Pancreas (tissue), 10 donors: ENCODE measurements at regions not wholly inside any gene's neighbourhood (a gene's known extent, or its start where the extent isn't known, plus 50 kb on each side); places are given as distances from the start of the nearest gene placed in this dataset.

Source experiments
- ATAC-seq, 4 donors: fragments of 200-7000 bp; cut with Tn5 transposase; one replicate each; pipeline versions ENCODE4 v1.8.0 to v1.9.1; 2020; ENCODE audit warnings: mild to moderate bottlenecking in 4 of 4, moderate library complexity in 4 of 4
- DNase-seq, 6 donors: peaks; one replicate each; pipeline ENCODE4 v3.0.0-alpha.2; 2020
- FAIRE-seq: peaks from 2 replicates; lab custom pipeline; 2012; peaks lifted over from hg19 to GRCh38; lab: Jason Lieb, UNC
- H3K27ac ChIP-seq, 4 donors: fragments of 200-600 bp; sonication (generic); 1 replicate in 3 of 4; 2 replicates in 1 of 4; pipeline versions ENCODE4 v1.5.0 to v1.8.0; 2020
- H3K27me3 ChIP-seq, 4 donors: fragments of 200-600 bp; one replicate each; pipeline ENCODE4 v1.8.0; 2021
- H3K36me3 ChIP-seq, 3 donors: fragments of 200-600 bp; sonication (generic) in 1 of 3; one replicate each; pipeline versions ENCODE4 v1.5.0 to v1.8.0; 2020 to 2021
- H3K4me1 ChIP-seq, 3 donors: fragments of 200-600 bp; one replicate each; pipeline ENCODE4 v1.8.0; 2021
- H3K4me3 ChIP-seq, 4 donors: fragments of 200-600 bp; sonication (generic) in 2 of 4; one replicate each; pipeline versions ENCODE4 v1.5.0 to v1.8.0; 2020 to 2021
- H3K9me3 ChIP-seq, 4 donors: fragments of 200-600 bp; one replicate each; pipeline ENCODE4 v1.8.0; 2021
- WGBS, 2 donors: extraction: QIAGEN DNeasy Blood & Tissue Kit; methylation state at CpG; one replicate each; pipeline ENCODE4 v1.1.7; 2013; 5-methylcytosine and 5-hydroxymethylcytosine counted together
- intact Hi-C, 3 donors: fragments of 100-400 bp; cut with DNase I; formaldehyde crosslinking; loops; one replicate each; pipeline versions ENCODE4 v1.11.1 to v1.14.2; 2022
- TF ChIP-seq, protein P1 (sequence below), 4 donors: fragments of 200-600 bp; sonication (generic) in 3 of 4; IDR thresholded peaks; one replicate each; pipeline versions ENCODE4 v1.5.0 to v1.8.0; 2021; ENCODE audit warnings: antibody characterized with exemption in 4 of 4
- donor health status: healthy with polysubstance abuse.
- donor health status: DM: no; HTN: no; CAD: no; lungs with moderate emphysema.
- donor health status: DM: no; HTN: no; CAD: no.
- donor health status: control.
- donor health status: control.
- donor health status: Bipolar disorder and iron deficiency.
- donor health status: DM: yes; HTN: yes; CAD: no.
- donor health status: DM: no; HTN: no; CAD: no.
- donor health status: DM: no; HTN: no; CAD: no.
- donor health status: DM: yes; HTN: yes; CAD: no.

DNA sequence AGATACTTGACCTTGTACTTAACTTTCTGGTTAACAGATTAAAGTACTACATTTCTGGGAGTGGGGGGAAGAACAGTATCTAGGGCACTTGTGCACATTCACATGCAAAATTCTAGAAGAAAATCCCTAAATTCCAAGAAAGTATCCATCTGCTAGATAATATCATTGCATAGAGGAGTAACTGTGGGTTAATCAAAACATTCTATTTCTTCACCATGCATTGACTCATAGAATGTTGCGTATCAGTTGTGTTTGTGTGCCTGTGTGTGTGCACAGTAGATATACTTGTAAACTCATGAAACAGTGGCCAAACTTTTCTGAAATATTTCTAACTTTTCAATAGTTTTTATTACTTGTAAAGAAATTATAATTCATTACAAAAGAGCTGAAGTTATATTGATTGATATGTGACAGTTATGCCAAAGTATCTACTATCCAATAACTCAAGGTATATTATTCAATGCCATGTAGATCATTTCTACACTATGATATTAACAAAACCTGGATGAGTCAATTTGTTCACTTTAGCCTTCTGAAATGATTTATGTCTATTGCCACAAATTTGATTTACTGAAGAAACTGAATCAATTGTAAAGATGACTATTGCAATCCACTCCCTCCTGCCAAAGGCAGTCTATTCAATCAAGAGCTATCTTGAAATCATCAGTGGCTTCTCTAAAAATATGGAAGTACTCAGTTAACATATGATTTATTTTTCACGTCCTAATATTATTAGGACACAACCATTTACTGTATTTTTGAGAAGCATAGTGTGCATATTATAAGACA lies 756.7 kb upstream of the ARGLU1 start:
- intact Hi-C loops, result no loop called here
- ATAC-seq (no peak), FAIRE-seq (no peak), DNase-seq (no peak)
- Histone ChIP-seq H3K9me3 (no peaks in the 10 kb centered on the region), H3K27ac (no peak overlapping the region), H3K4me3 (no peak overlapping the region), H3K4me1 (no peaks in the 10 kb centered on the region), H3K36me3 (no peaks in the 10 kb centered on the region), H3K27me3 (no peaks in the 10 kb centered on the region)
- TF ChIP-seq, protein P1, sequence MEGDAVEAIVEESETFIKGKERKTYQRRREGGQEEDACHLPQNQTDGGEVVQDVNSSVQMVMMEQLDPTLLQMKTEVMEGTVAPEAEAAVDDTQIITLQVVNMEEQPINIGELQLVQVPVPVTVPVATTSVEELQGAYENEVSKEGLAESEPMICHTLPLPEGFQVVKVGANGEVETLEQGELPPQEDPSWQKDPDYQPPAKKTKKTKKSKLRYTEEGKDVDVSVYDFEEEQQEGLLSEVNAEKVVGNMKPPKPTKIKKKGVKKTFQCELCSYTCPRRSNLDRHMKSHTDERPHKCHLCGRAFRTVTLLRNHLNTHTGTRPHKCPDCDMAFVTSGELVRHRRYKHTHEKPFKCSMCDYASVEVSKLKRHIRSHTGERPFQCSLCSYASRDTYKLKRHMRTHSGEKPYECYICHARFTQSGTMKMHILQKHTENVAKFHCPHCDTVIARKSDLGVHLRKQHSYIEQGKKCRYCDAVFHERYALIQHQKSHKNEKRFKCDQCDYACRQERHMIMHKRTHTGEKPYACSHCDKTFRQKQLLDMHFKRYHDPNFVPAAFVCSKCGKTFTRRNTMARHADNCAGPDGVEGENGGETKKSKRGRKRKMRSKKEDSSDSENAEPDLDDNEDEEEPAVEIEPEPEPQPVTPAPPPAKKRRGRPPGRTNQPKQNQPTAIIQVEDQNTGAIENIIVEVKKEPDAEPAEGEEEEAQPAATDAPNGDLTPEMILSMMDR (IDR thresholded peaks at IDR 0.05), result no peak
- 62 to 87% methylated on average over 2 of the region's 2 CpGs for WGBS, 2 donors

DNA sequence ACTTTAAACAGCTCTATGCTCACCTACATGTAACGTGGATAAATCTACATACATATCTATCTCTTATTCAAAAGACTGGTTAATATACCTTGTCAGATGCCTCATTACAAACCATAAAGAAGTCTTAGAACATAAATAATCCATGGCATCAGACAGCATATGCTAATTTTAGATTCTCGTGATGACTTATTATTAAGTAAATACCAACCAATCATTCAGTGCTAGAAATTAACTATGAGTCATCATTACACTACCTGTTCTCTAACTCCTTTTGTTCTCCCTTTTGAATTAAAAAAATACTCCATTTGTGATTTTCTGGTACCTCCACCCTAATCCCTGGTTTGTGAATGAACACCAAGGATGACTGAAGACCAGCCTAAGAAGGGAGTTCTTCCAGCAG lies 754.3 kb upstream of the ARGLU1 start:
- ATAC-seq (no peak), FAIRE-seq (no peak), DNase-seq (no peak)
- Histone ChIP-seq H3K4me3 (no peak overlapping the region), H3K4me1 (no peaks in the 10 kb centered on the region), H3K36me3 (no peaks in the 10 kb centered on the region), H3K27ac (no peak overlapping the region), H3K9me3 (no peaks in the 10 kb centered on the region), H3K27me3 (no peaks in the 10 kb centered on the region)
- TF ChIP-seq, protein P1 (IDR thresholded peaks at IDR 0.05), result no peak
- 57 to 73% methylated on average over 2 of the region's 2 CpGs for WGBS, 2 donors
- intact Hi-C loops, result no loop called here

DNA sequence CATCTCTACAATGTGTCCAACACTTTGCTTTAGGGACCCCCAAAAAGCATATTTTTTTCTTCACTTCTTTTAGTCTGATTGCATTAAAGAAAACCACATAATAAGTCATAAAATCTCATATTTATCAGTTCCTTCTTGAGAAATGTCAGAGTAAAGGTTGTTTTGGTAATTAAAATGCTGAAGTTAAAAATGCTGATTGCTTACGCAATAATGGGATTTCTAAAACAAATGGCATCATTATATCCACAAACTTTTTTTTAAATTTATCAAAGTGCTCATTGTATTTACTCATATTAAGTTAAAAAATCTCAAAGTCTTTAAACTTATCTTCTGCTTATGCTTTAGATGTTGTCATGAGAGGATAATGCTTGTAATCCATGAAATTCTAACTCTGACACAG lies 737.2 kb upstream of the ARGLU1 start:
- WGBS, 2 donors, result 66 to 73% methylated on average over 1 of the region's 1 CpG
- Histone ChIP-seq H3K27ac (no peak overlapping the region), H3K36me3 (no peaks in the 10 kb centered on the region), H3K4me1 (no peaks in the 10 kb centered on the region), H3K9me3 (no peaks in the 10 kb centered on the region), H3K27me3 (no peaks in the 10 kb centered on the region), H3K4me3 (no peak overlapping the region)
- intact Hi-C loops, result no loop called here
- DNase-seq (no peak), ATAC-seq (no peak), FAIRE-seq (no peak)
- TF ChIP-seq, protein P1 (IDR thresholded peaks at IDR 0.05), result no peak

DNA sequence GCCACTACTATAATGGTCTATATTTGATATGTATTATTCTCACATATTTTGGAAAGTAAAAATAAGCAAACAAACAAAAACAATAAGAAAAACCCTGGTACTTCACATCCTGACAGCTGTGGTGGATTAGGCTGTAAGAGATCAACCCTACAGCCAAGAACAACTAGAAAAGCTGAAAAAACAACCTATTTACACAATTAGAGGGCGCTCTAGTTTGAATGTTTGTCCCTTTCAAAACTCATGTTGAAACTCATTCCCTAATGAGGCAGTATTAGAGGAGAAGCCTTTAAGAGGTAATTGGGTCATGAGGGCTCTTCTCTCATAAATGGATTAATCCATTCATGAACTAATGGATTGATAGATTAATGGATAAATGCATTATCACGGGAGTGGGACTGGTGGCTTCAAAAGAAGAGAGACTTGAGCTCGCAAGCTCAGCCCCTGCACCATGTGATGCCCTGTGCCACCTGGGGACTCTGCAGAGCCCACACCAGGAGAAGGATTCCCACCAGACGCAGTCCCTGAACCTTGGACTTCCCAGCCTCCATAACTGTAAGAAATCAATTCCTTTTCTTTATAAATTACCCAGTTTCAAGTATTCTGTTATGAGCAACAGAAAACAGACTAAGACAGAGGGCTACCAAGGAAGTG lies 733.9 kb upstream of the ARGLU1 start:
- WGBS, 2 donors, result 60 to 61% methylated on average over 4 of the region's 4 CpGs
- Histone ChIP-seq H3K27me3 (no peaks in the 10 kb centered on the region), H3K4me1 (no peaks in the 10 kb centered on the region), H3K4me3 (no peak overlapping the region), H3K27ac (no peak overlapping the region), H3K36me3 (no peaks in the 10 kb centered on the region), H3K9me3 (no peaks in the 10 kb centered on the region)
- intact Hi-C loops, result no loop called here
- no peak for FAIRE-seq
- TF ChIP-seq, protein P1 (IDR thresholded peaks at IDR 0.05), result no peak
- ATAC-seq, result no peak
- no peak for DNase-seq

DNA sequence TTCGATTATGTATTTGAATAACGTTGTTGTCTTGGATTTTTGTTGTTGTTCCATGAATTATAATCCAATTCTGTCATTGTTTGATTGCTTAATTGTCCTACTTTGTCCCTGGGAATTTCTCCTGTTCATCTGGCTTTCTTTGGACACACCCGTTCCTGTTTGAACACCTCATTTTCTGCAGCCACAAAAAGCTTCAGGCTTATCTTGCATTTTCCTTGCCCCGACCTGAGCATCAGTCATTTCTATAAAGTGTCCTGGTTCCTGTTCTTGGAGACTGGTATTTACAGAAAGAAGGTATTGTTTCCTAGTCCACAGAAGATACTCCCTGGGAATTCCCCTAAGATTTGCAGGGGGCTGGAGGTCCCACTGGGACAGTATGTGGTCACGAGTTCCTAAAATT lies 731.8 kb upstream of the ARGLU1 start:
- Histone ChIP-seq H3K9me3 (no peaks in the 10 kb centered on the region), H3K27ac (no peak overlapping the region), H3K4me1 (no peaks in the 10 kb centered on the region), H3K27me3 (no peaks in the 10 kb centered on the region), H3K4me3 (no peak overlapping the region), H3K36me3 (no peaks in the 10 kb centered on the region)
- WGBS, 2 donors, result 45 to 60% methylated on average over 5 of the region's 5 CpGs
- no peak for FAIRE-seq
- TF ChIP-seq, protein P1 (IDR thresholded peaks at IDR 0.05), result no peak
- intact Hi-C loops, result no loop called here
- no peak for ATAC-seq
- no peak for DNase-seq
